H9 (cell line): ENCODE measurements at regions not wholly inside any gene's neighbourhood (a gene's known extent, or its start where the extent isn't known, plus 50 kb on each side); places are given as distances from the start of the nearest gene placed in this dataset.

ENCODE experiments used
- DNase-seq: peaks from one replicate; pipeline ENCODE4 v3.0.0-alpha.2; 2017
- H2AFZ ChIP-seq: one replicate; pipeline ENCODE4 v1.6.1; 2013; ENCODE audit warnings: mild to moderate bottlenecking, low read length, control low read depth, moderate library complexity
- H2AK5ac ChIP-seq: 2 replicates; pipeline ENCODE4 v1.6.1; 2013; ENCODE audit warnings: low read length, control low read depth, mixed read lengths; ENCODE audit not compliant: insufficient read length
- H2BK120ac ChIP-seq: one replicate; pipeline ENCODE4 v1.6.1; 2013; ENCODE audit warnings: low read depth, mild to moderate bottlenecking, low read length, control low read depth, inconsistent platforms; ENCODE audit not compliant: poor library complexity, severe bottlenecking
- H2BK12ac ChIP-seq: 2 replicates; pipeline ENCODE4 v1.6.1; 2013; ENCODE audit warnings: low read length, control low read depth, mixed read lengths, low read depth; ENCODE audit not compliant: insufficient read length
- H2BK15ac ChIP-seq: 2 replicates; pipeline ENCODE4 v1.6.1; 2013; ENCODE audit warnings: low read depth, low read length, control low read depth
- H2BK20ac ChIP-seq: one replicate; pipeline ENCODE4 v1.6.1; 2013; ENCODE audit warnings: low read depth, mild to moderate bottlenecking, low read length, control low read depth, inconsistent platforms; ENCODE audit not compliant: poor library complexity, severe bottlenecking
- H2BK5ac ChIP-seq: 2 replicates; pipeline ENCODE4 v1.6.1; 2013; ENCODE audit warnings: low read length, control low read depth, mixed read lengths; ENCODE audit not compliant: insufficient read length
- H3K14ac ChIP-seq: 2 replicates; pipeline ENCODE4 v1.6.1; 2013; ENCODE audit warnings: low read length, control low read depth; ENCODE audit not compliant: insufficient read depth
- H3K18ac ChIP-seq: 2 replicates; pipeline ENCODE4 v1.6.1; 2013; ENCODE audit warnings: low read depth, mild to moderate bottlenecking, mixed read lengths, low read length, control low read depth; ENCODE audit not compliant: insufficient read length
- H3K23ac ChIP-seq: 2 replicates; pipeline ENCODE4 v1.6.1; 2013; ENCODE audit warnings: low read length, control low read depth, mixed read lengths, low read depth; ENCODE audit not compliant: insufficient read length
- H3K23me2 ChIP-seq: 2 replicates; pipeline ENCODE4 v1.6.1; 2013; ENCODE audit warnings: low read depth, mild to moderate bottlenecking, mixed read lengths, low read length, control low read depth; ENCODE audit not compliant: insufficient read length, poor library complexity, severe bottlenecking
- H3K27ac ChIP-seq: 2 replicates; pipeline ENCODE4 v1.5.1; 2013; ENCODE audit warnings: low read length, control low read depth, mixed read lengths, low read depth; ENCODE audit not compliant: insufficient read length
- H3K27me3 ChIP-seq: 2 replicates; pipeline ENCODE4 v1.6.1; 2013; ENCODE audit warnings: low read length, control low read depth, inconsistent platforms; ENCODE audit not compliant: insufficient read depth
- H3K4ac ChIP-seq: 2 replicates; pipeline ENCODE4 v1.6.1; 2013; ENCODE audit warnings: low read depth, mild to moderate bottlenecking, control low read depth, inconsistent platforms, low read length, moderate library complexity
- H3K4me1 ChIP-seq: 2 replicates; pipeline ENCODE4 v1.6.1; 2013; ENCODE audit warnings: low read length, control low read depth, inconsistent platforms; ENCODE audit not compliant: insufficient read depth
- H3K4me2 ChIP-seq: 2 replicates; pipeline ENCODE4 v1.6.1; 2013; ENCODE audit warnings: low read length, control low read depth, mixed read lengths; ENCODE audit not compliant: insufficient read length, insufficient read depth
- H3K56ac ChIP-seq: 2 replicates; pipeline ENCODE4 v1.6.1; 2013; ENCODE audit warnings: low read depth, mild to moderate bottlenecking, mixed read lengths, low read length, control low read depth; ENCODE audit not compliant: insufficient read length
- H3K79me1 ChIP-seq: 2 replicates; pipeline ENCODE4 v1.6.1; 2013; ENCODE audit warnings: low read depth, mild to moderate bottlenecking, moderate library complexity, low read length, control low read depth, inconsistent platforms; ENCODE audit not compliant: insufficient read depth, poor library complexity, severe bottlenecking
- H3K79me2 ChIP-seq: 2 replicates; pipeline ENCODE4 v1.6.1; 2013; ENCODE audit warnings: low read length, control low read depth, inconsistent platforms; ENCODE audit not compliant: insufficient read depth
- H3K9ac ChIP-seq: 2 replicates; pipeline ENCODE4 v1.6.1; 2013; ENCODE audit warnings: low read length, control low read depth, mixed read lengths; ENCODE audit not compliant: insufficient read length; ENCODE audit errors: extremely low read depth
- H3K9me3 ChIP-seq: one replicate; pipeline ENCODE4 v1.6.1; 2013; ENCODE audit warnings: low read depth, low read length, inconsistent platforms; ENCODE audit not compliant: control insufficient read depth
- H3T11ph ChIP-seq: one replicate; pipeline ENCODE4 v1.6.1; 2013; ENCODE audit warnings: mild to moderate bottlenecking, low read length, control low read depth, inconsistent platforms
- H4K20me1 ChIP-seq: one replicate; pipeline ENCODE4 v1.6.1; 2013; ENCODE audit not compliant: control insufficient read depth, insufficient read length, insufficient read depth
- H4K5ac ChIP-seq: 2 replicates; pipeline ENCODE4 v1.6.1; 2013; ENCODE audit warnings: low read depth, mild to moderate bottlenecking, mixed read lengths, low read length, control low read depth; ENCODE audit not compliant: insufficient read length
- H4K8ac ChIP-seq: replicated peaks from 2 replicates; pipeline ENCODE4 v1.6.1; 2013; ENCODE audit warnings: low read length, control low read depth, mixed read lengths, low read depth; ENCODE audit not compliant: insufficient read length
- H4K91ac ChIP-seq: 2 replicates; pipeline ENCODE4 v1.6.1; 2013; ENCODE audit warnings: low read depth, mild to moderate bottlenecking, moderate library complexity, mixed read lengths, low read length, control low read depth; ENCODE audit not compliant: insufficient read length
- H3K27ac Mint-ChIP-seq, 3 experiments: 2 replicates in 2 of 3; 3 replicates in 1 of 3; pipeline ENCODE4 v1.8.0; 2020 to 2021; ENCODE audit warnings: mixed read lengths in 3 of 3, mild to moderate bottlenecking in 1 of 3, moderate library complexity in 1 of 3
- H3K27me3 Mint-ChIP-seq: 2 replicates; pipeline ENCODE4 v1.8.0; 2021; ENCODE audit warnings: low read depth, mild to moderate bottlenecking, moderate library complexity, mixed read lengths
- H3K36me3 Mint-ChIP-seq, 3 experiments: 2 replicates in 2 of 3; 3 replicates in 1 of 3; pipeline ENCODE4 v1.8.0; 2020 to 2021; ENCODE audit warnings: low read depth in 3 of 3, mixed read lengths in 3 of 3; ENCODE audit not compliant: insufficient read depth in 1 of 3
- H3K4me1 Mint-ChIP-seq, 2 experiments: 2 replicates each; pipeline ENCODE4 v1.8.0; 2020; ENCODE audit warnings: mixed read lengths in 2 of 2
- H3K4me3 Mint-ChIP-seq, 2 experiments: 2 replicates in 1 of 2; 3 replicates in 1 of 2; pipeline ENCODE4 v1.8.0; 2020 to 2021; ENCODE audit warnings: mild to moderate bottlenecking in 2 of 2, mixed read lengths in 2 of 2, moderate library complexity in 1 of 2
- H3K9me3 Mint-ChIP-seq, 2 experiments: 2 replicates in 1 of 2; 3 replicates in 1 of 2; pipeline ENCODE4 v1.8.0; 2020; ENCODE audit warnings: mild to moderate bottlenecking in 2 of 2, mixed read lengths in 2 of 2, moderate library complexity in 1 of 2
- WGBS: extraction: QIAGEN DNeasy Blood & Tissue Kit; methylation state at CpG from one replicate; pipeline ENCODE4 v1.1.7; 2013; ENCODE audit warnings: missing lambda C conversion rate, low lambda C conversion rate, mixed read lengths; ENCODE audit not compliant: insufficient read length; ENCODE audit errors: extremely low coverage; 5-methylcytosine and 5-hydroxymethylcytosine counted together
- TF ChIP-seq, protein P1 (sequence below): fragments of 200-600 bp; sonication (generic); conservative IDR thresholded peaks from 3 replicates; pipeline ENCODE4 v1.8.0; 2021; ENCODE audit warnings: antibody characterized with exemption, mild to moderate bottlenecking

DNA sequence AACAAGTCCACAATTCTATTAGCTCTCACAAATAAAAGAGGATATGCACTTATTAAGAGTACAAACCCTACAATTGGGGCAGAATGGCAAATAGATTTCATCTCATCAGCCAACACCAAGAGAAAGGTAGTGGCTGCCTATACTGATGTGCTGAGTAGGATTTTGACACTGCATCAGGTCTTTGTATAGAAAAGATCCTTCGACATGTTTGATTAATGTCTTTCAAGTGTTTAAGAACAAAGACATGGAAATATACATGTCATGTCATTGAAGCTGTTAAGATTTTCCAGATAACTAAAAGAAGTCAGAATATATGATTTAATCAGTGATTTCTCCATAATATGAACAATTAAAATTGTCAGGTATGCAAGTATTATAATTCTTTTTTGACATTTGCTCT lies 238.7 kb upstream of the GRAMD2B start:
- Histone ChIP-seq H3K4me1 (no peaks in the 10 kb centered on the region; the same call in 1 of the 2 replicates), H4K91ac (no peak overlapping the region), H3K27me3 (no peaks in the 10 kb centered on the region), H3K4me2 (no peak overlapping the region), H2BK12ac (no peak overlapping the region), H2BK15ac (no peak overlapping the region), H3K56ac (no peak overlapping the region), H3K4ac (no peak overlapping the region), H2BK120ac (no peak overlapping the region), H2AFZ (no peak overlapping the region), H3T11ph (no peak overlapping the region), H4K8ac (no peak overlapping the region), H3K27ac (no peak overlapping the region), H3K23me2 (no peaks in the 10 kb centered on the region), H3K9ac (no peak overlapping the region), H2BK20ac (no peak overlapping the region), H3K79me1 (no peaks in the 10 kb centered on the region), H3K9me3 (no peaks in the 10 kb centered on the region), H3K23ac (no peak overlapping the region), H4K20me1 (no peaks in the 10 kb centered on the region), H2BK5ac (no peak overlapping the region), H4K5ac (no peak overlapping the region), H3K14ac (no peak overlapping the region), H3K79me2 (no peaks in the 10 kb centered on the region), H2AK5ac (no peak overlapping the region), H3K18ac (no peak overlapping the region)
- no CpG with 5 or more reads among the region's 1 CpG for WGBS
- TF ChIP-seq, protein P1, sequence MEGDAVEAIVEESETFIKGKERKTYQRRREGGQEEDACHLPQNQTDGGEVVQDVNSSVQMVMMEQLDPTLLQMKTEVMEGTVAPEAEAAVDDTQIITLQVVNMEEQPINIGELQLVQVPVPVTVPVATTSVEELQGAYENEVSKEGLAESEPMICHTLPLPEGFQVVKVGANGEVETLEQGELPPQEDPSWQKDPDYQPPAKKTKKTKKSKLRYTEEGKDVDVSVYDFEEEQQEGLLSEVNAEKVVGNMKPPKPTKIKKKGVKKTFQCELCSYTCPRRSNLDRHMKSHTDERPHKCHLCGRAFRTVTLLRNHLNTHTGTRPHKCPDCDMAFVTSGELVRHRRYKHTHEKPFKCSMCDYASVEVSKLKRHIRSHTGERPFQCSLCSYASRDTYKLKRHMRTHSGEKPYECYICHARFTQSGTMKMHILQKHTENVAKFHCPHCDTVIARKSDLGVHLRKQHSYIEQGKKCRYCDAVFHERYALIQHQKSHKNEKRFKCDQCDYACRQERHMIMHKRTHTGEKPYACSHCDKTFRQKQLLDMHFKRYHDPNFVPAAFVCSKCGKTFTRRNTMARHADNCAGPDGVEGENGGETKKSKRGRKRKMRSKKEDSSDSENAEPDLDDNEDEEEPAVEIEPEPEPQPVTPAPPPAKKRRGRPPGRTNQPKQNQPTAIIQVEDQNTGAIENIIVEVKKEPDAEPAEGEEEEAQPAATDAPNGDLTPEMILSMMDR = no peak
- Mint-ChIP-seq H3K27ac (no peak overlapping the region), H3K4me3 (no peak overlapping the region), H3K4me1 (peaks cover 17 to 20% of the 10 kb centered on the region in 2 experiments), H3K9me3 (peaks cover 5 to 8% of the 10 kb centered on the region in 2 experiments), H3K36me3 (peaks cover 0 to 19% (median 3%) of the 10 kb centered on the region in 3 experiments; a peak in 3 of 7 replicates), H3K27me3 (peaks cover 14% of the 10 kb centered on the region)
- no peak for DNase-seq
